ENCODE measurements at regions not wholly inside any gene's neighbourhood (a gene's known extent, or its start where the extent isn't known, plus 50 kb on each side); places are given as distances from the start of the nearest gene placed in this dataset.

GRCh38 chr16:50998411-50998810 is 152.7 kb downstream of the SALL1 start (continued):
- no peak for TF ChIP-seq AFF4 (CRISPR knock-in tag; IDR thresholded peaks at IDR 0.05; ENCODE audit: borderline replicate concordance)
- TF ChIP-seq ZBTB21 (CRISPR knock-in tag; IDR thresholded peaks at IDR 0.05; ENCODE audit: borderline replicate concordance): no peak

- Mint-ChIP-seq H3K27me3 (ENCODE audit: low read depth) (no peaks in the 10 kb centered on the region), H3K4me3 (no peak overlapping the region), H3K27ac (no peak overlapping the region), H3K36me3 (no peaks in the 10 kb centered on the region), H3K4me1 (peaks cover 4% of the 10 kb centered on the region; the same call in 1 of the 2 replicates), H3K9me3 (no peaks in the 10 kb centered on the region)
- ChIA-PET CTCF (no interaction called here), POLR2A (no interaction called here)
- TF ChIP-seq TEAD4 (CRISPR knock-in tag; IDR thresholded peaks at IDR 0.05): no peak
- no peak for TF ChIP-seq USF2 (CRISPR knock-in tag; IDR thresholded peaks at IDR 0.05)
- ATAC-seq (no peak), DNase-seq (ENCODE audit: low spot score) (no peak)
These were observed 153.4 kb downstream of the SALL1 start for GRCh38 chr16:50997679-50998078.

- POLR2A ChIA-PET: no interaction called here
- CTCF ChIA-PET: interaction anchor here (0.6 kb wide), 2 partner anchors 100 to 1922 kb away, joined by 3 to 4 read pairs; no protein-coding TSS in a partner anchor
- ATAC-seq: no peak
- TF ChIP-seq ZNF121 (CRISPR knock-in tag; IDR thresholded peaks at IDR 0.05): no peak
- TF ChIP-seq ZNF138 (CRISPR knock-in tag; conservative IDR thresholded peaks at IDR 0.05): no peak
- TF ChIP-seq CBFB (CRISPR knock-in tag; IDR thresholded peaks at IDR 0.05; ENCODE audit: low read depth): no peak
- no peak for TF ChIP-seq ATF3 (CRISPR knock-in tag; conservative IDR thresholded peaks at IDR 0.05)
- TF ChIP-seq AFF4 (CRISPR knock-in tag; IDR thresholded peaks at IDR 0.05; ENCODE audit: borderline replicate concordance): no peak
- TF ChIP-seq GTF2I (CRISPR knock-in tag; conservative IDR thresholded peaks at IDR 0.05): no peak
- TF ChIP-seq TP53 (CRISPR knock-in tag; IDR thresholded peaks at IDR 0.05): no peak
- TF ChIP-seq KAT7 (CRISPR knock-in tag; IDR thresholded peaks at IDR 0.05; ENCODE audit: borderline replicate concordance): no peak
- TF ChIP-seq MAX (CRISPR knock-in tag; IDR thresholded peaks at IDR 0.05): no peak
- no peak for TF ChIP-seq GABPB1 (CRISPR knock-in tag; IDR thresholded peaks at IDR 0.05)
- no peak for TF ChIP-seq NFE2L1 (CRISPR knock-in tag; IDR thresholded peaks at IDR 0.05)
- no peak for TF ChIP-seq USF1 (CRISPR knock-in tag; IDR thresholded peaks at IDR 0.05)
- Mint-ChIP-seq H3K4me3 (no peak overlapping the region), H3K9me3 (no peaks in the 10 kb centered on the region), H3K27me3 (ENCODE audit: low read depth) (no peaks in the 10 kb centered on the region), H3K4me1 (peaks cover 4% of the 10 kb centered on the region; the same call in 1 of the 2 replicates), H3K27ac (no peak overlapping the region), H3K36me3 (no peaks in the 10 kb centered on the region)
- DNase-seq (ENCODE audit: low spot score): no peak
These were observed 154.3 kb downstream of the SALL1 start for GRCh38 chr16:50996830-50997186.

All from WTC11 (cell line).